ENCODE measurements at regions not wholly inside any gene's neighbourhood (a gene's known extent, or its start where the extent isn't known, plus 50 kb on each side); places are given as distances from the start of the nearest gene placed in this dataset.
"Not testable (repeated sequence)": the region's sequence is repeated elsewhere in the genome, so short reads cannot be mapped to it uniquely, and the experiment has no call there.

- not testable (repeated sequence) for TF ChIP-seq EZH2phosphoT487 (IDR thresholded peaks at IDR 0.05; ENCODE audit: insufficient read depth, low read depth); EZH2 (IDR thresholded peaks at IDR 0.05; ENCODE audit: insufficient read depth, poor library complexity, severe bottlenecking)
These were observed 238.1 kb downstream of the CNTN3 start for GRCh38 chr3:74376323-74376722.

Measured in GM23248 (cell line).